Esophagus squamous epithelium (tissue), 5 donors: ENCODE measurements at regions not wholly inside any gene's neighbourhood (a gene's known extent, or its start where the extent isn't known, plus 50 kb on each side); places are given as distances from the start of the nearest gene placed in this dataset.

Experiments used
- DNase-seq: peaks from one replicate; lab custom pipeline; 2025; lab: John Stamatoyannopoulos, UW
- H3K27ac ChIP-seq, 4 donors: fragments of 200-600 bp; sonication (generic); one replicate each; pipeline ENCODE4 v1.5.1; 2016 to 2019; ENCODE audit warnings: mild to moderate bottlenecking in 1 of 4
- H3K27me3 ChIP-seq, 4 donors: fragments of 200-600 bp; sonication (generic); 1 replicate in 3 of 4; 2 replicates in 1 of 4; pipeline versions ENCODE4 v1.5.1 to v1.6.0; 2017 to 2021; ENCODE audit warnings: antibody characterized with exemption in 1 of 4
- H3K36me3 ChIP-seq, 3 donors: fragments of 200-600 bp; sonication (generic); one replicate each; pipeline ENCODE4 v1.5.1; 2016 to 2019
- H3K4me1 ChIP-seq, 3 donors: fragments of 200-600 bp; sonication (generic); one replicate each; pipeline ENCODE4 v1.5.1; 2017 to 2019
- H3K4me3 ChIP-seq, 4 donors: fragments of 200-600 bp; sonication (generic); 1 replicate in 3 of 4; 2 replicates in 1 of 4; pipeline ENCODE4 v1.5.1; 2016 to 2019; ENCODE audit warnings: mild to moderate bottlenecking in 2 of 4, moderate library complexity in 1 of 4
- H3K9me3 ChIP-seq, 3 donors: fragments of 200-600 bp; sonication (generic); one replicate each; pipeline ENCODE4 v1.5.1; 2016 to 2019
- CTCF ChIP-seq, 6 experiments: fragments of 450-650 bp in 4 of 6; fragments of 200-600 bp in 2 of 6; sonication (generic) in 2 of 6; IDR thresholded peaks; one replicate each; pipeline ENCODE4 v1.5.1; 2016 to 2019; ENCODE audit warnings: antibody characterized with exemption in 6 of 6, mild to moderate bottlenecking in 4 of 6, moderate library complexity in 4 of 6
- POLR2A ChIP-seq, 4 donors: fragments of 450-650 bp; IDR thresholded peaks; one replicate each; pipeline ENCODE4 v1.6.1; 2017; ENCODE audit warnings: antibody characterized with exemption in 4 of 4, mild to moderate bottlenecking in 4 of 4, moderate library complexity in 3 of 4
- WGBS, 2 donors: methylation state at CpG; one replicate each; pipeline ENCODE4 v1.1.5; 2018; 5-methylcytosine and 5-hydroxymethylcytosine counted together
- intact Hi-C: fragments of 100-400 bp; cut with DNase I; formaldehyde crosslinking; loops from one replicate; pipeline ENCODE4 v1.15.0; 2022
- donor health status: DM: yes; HTN: yes; CAD: no.

- no peaks in the 10 kb centered on the region for H3K36me3 ChIP-seq
- no peak for DNase-seq
- TF ChIP-seq CTCF (IDR thresholded peaks at IDR 0.05): no peak
- no peak for TF ChIP-seq POLR2A (IDR thresholded peaks at IDR 0.05)
- no peaks in the 10 kb centered on the region for H3K27me3 ChIP-seq
- no peak overlapping the region for H3K4me3 ChIP-seq
- H3K27ac ChIP-seq: no peak overlapping the region
- no peaks in the 10 kb centered on the region for H3K9me3 ChIP-seq
- no peaks in the 10 kb centered on the region for H3K4me1 ChIP-seq
- 75 to 88% methylated on average over 3 of the region's 3 CpGs for WGBS, 2 donors
- intact Hi-C loops: no loop called here
Observed at GRCh38 chr13:76038920-76039716, 403.0 kb downstream of the LMO7 start.

GRCh38 chr13:76036176-76036575, 400.0 kb downstream of the LMO7 start:
- H3K9me3 ChIP-seq: no peaks in the 10 kb centered on the region
- WGBS, 2 donors: 23 to 40% methylated on average over 1 of the region's 1 CpG
- intact Hi-C loops: no loop called here
- no peaks in the 10 kb centered on the region for H3K27me3 ChIP-seq
- no peak for DNase-seq
- no peak overlapping the region for H3K27ac ChIP-seq
- TF ChIP-seq POLR2A (IDR thresholded peaks at IDR 0.05) (no peak), CTCF (IDR thresholded peaks at IDR 0.05) (no peak)
- no peaks in the 10 kb centered on the region for H3K4me1 ChIP-seq
- H3K4me3 ChIP-seq: no peak overlapping the region
- H3K36me3 ChIP-seq: no peaks in the 10 kb centered on the region

- DNase-seq: no peak
- TF ChIP-seq CTCF (IDR thresholded peaks at IDR 0.05): no peak
- TF ChIP-seq POLR2A (IDR thresholded peaks at IDR 0.05): no peak
Observed at GRCh38 chr13:76035711-76036110, 399.6 kb downstream of the LMO7 start.

GRCh38 chr13:76029706-76030105, 393.6 kb downstream of the LMO7 start:
- no peak overlapping the region for H3K27ac ChIP-seq
- no peaks in the 10 kb centered on the region for H3K36me3 ChIP-seq
- no peaks in the 10 kb centered on the region for H3K9me3 ChIP-seq
- no peaks in the 10 kb centered on the region for H3K27me3 ChIP-seq
- no peaks in the 10 kb centered on the region for H3K4me1 ChIP-seq
- TF ChIP-seq CTCF (IDR thresholded peaks at IDR 0.05) (no peak), POLR2A (IDR thresholded peaks at IDR 0.05) (no peak)
- no peak for DNase-seq
- no peak overlapping the region for H3K4me3 ChIP-seq
- intact Hi-C loops: no loop called here

More at GRCh38 chr13:76035711-76036110, 399.6 kb downstream of the LMO7 start:
- Histone ChIP-seq H3K9me3 (no peaks in the 10 kb centered on the region), H3K27ac (no peak overlapping the region), H3K4me1 (no peaks in the 10 kb centered on the region), H3K4me3 (no peak overlapping the region), H3K27me3 (no peaks in the 10 kb centered on the region), H3K36me3 (no peaks in the 10 kb centered on the region)
- 25 to 53% methylated on average over 1 of the region's 1 CpG for WGBS, 2 donors
- intact Hi-C loops: no loop called here

- Histone ChIP-seq H3K4me1 (no peaks in the 10 kb centered on the region), H3K4me3 (no peak overlapping the region), H3K27ac (no peak overlapping the region), H3K9me3 (no peaks in the 10 kb centered on the region), H3K36me3 (no peaks in the 10 kb centered on the region), H3K27me3 (no peaks in the 10 kb centered on the region)
- WGBS, 2 donors: 42 to 50% methylated on average over 2 of the region's 2 CpGs
- intact Hi-C loops: no loop called here
- TF ChIP-seq POLR2A (IDR thresholded peaks at IDR 0.05) (no peak), CTCF (IDR thresholded peaks at IDR 0.05) (no peak)
- DNase-seq: no peak
Observed at GRCh38 chr13:76029088-76029487, 393.0 kb downstream of the LMO7 start.
